ENCODE measurements at regions not wholly inside any gene's neighbourhood (a gene's known extent, or its start where the extent isn't known, plus 50 kb on each side); places are given as distances from the start of the nearest gene placed in this dataset.

DNA sequence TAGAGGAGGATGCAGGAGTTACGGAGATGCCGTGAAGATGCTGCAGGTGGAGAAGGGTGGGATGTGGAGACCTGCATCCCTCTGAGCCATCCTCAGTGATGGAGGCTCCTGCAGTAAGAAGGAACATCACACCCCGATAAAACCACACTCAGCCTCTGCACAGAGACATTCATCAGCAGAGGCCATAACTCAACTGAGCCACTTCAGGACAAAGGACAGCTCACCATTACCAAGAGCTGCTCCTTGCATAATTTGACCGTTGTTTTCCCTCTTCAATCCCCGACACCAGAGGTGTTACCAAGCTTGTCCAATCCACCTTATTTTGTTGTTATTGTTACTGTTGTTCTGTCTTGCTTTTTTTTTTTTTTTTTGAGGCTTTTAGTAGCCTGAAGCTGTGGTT, 543.9 kb downstream of the AJAP1 start:
- H2BK12ac ChIP-seq (ENCODE audit: low read length) = no peak overlapping the region
- no peak overlapping the region for H3K18ac ChIP-seq (ENCODE audit: low read length)
- no peak for DNase-seq (ENCODE audit: low spot score)
- no peak overlapping the region for H2AK5ac ChIP-seq (ENCODE audit: low read depth, low read length)
- no peaks in the 10 kb centered on the region for H3K36me3 ChIP-seq (replicated peaks in 1 of 2; ENCODE audit: control insufficient read depth in 2 of 2, insufficient read depth in 2 of 2, low read length in 2 of 2)
- no peaks in the 10 kb centered on the region for H3K27me3 ChIP-seq (ENCODE audit: control insufficient read depth in 3 of 3, insufficient read depth in 3 of 3, low read depth in 1 of 3, low read length in 3 of 3)
- H4K91ac ChIP-seq (ENCODE audit: low read depth, low read length, poor library complexity) = no peak overlapping the region
- H3K4me3 ChIP-seq (ENCODE audit: low read length in 2 of 2) = no peak overlapping the region
- H3K14ac ChIP-seq (ENCODE audit: low read length) = no peak overlapping the region
- peaks cover 0 to 1% of the 10 kb centered on the region in 2 donors for H3K4me1 ChIP-seq (ENCODE audit: control insufficient read depth in 2 of 2, insufficient read depth in 1 of 2, low read depth in 1 of 2, low read length in 2 of 2)
- WGBS, 2 donors (ENCODE audit: extremely low coverage in 2 of 2, insufficient read length in 2 of 2, insufficient replicate concordance in 1 of 2) = no CpG with 5 or more reads among the region's 5 CpGs
- no peak overlapping the region for H3K4me2 ChIP-seq (ENCODE audit: insufficient read depth, low read length, poor library complexity, severe bottlenecking)
- H2BK5ac ChIP-seq (ENCODE audit: low read length) = no peak overlapping the region
- H3K9ac ChIP-seq (ENCODE audit: low read depth, low read length, poor library complexity) = no peak overlapping the region
- no peak overlapping the region for H3K27ac ChIP-seq (replicated peaks; ENCODE audit: low read length)
- H3K9me3 ChIP-seq (replicated peaks in 1 of 2; ENCODE audit: control insufficient read depth in 2 of 2, insufficient read depth in 1 of 2, low read depth in 1 of 2, low read length in 2 of 2) = no peaks in the 10 kb centered on the region
- no peak overlapping the region for H2BK15ac ChIP-seq (ENCODE audit: low read length)
- H2AFZ ChIP-seq (ENCODE audit: low read length) = no peak overlapping the region
- H3K23ac ChIP-seq (ENCODE audit: low read depth, low read length, poor library complexity) = no peak overlapping the region
- no peak overlapping the region for H2BK120ac ChIP-seq (ENCODE audit: low read depth, low read length)
- H3K4ac ChIP-seq (ENCODE audit: low read length) = no peak overlapping the region
- no peak overlapping the region for H4K8ac ChIP-seq (ENCODE audit: low read depth, low read length)
- no peaks in the 10 kb centered on the region for H3K79me1 ChIP-seq (ENCODE audit: low read depth, low read length)

GRCh38 chr1:5191470-5191869, 537.1 kb downstream of the AJAP1 start:
- H3K36me3 ChIP-seq (replicated peaks in 1 of 2; ENCODE audit: control insufficient read depth in 2 of 2, insufficient read depth in 2 of 2, low read length in 2 of 2) = no peaks in the 10 kb centered on the region
- H3K23ac ChIP-seq (ENCODE audit: low read depth, low read length, poor library complexity) = no peak overlapping the region
- no peak overlapping the region for H3K9ac ChIP-seq (ENCODE audit: low read depth, low read length, poor library complexity)
- DNase-seq (ENCODE audit: low spot score) = no peak
- no peak overlapping the region for H3K18ac ChIP-seq (ENCODE audit: low read length)
- no CpG with 5 or more reads among the region's 6 CpGs for WGBS, 2 donors (ENCODE audit: extremely low coverage in 2 of 2, insufficient read length in 2 of 2, insufficient replicate concordance in 1 of 2)
- no peak overlapping the region for H2BK12ac ChIP-seq (ENCODE audit: low read length)
- H2BK5ac ChIP-seq (ENCODE audit: low read length) = no peak overlapping the region
- H3K27ac ChIP-seq (replicated peaks; ENCODE audit: low read length) = no peak overlapping the region
- H2BK15ac ChIP-seq (ENCODE audit: low read length) = no peak overlapping the region
- no peak overlapping the region for H4K8ac ChIP-seq (ENCODE audit: low read depth, low read length)
- H3K27me3 ChIP-seq (ENCODE audit: control insufficient read depth in 3 of 3, insufficient read depth in 3 of 3, low read depth in 1 of 3, low read length in 3 of 3) = no peaks in the 10 kb centered on the region
- H3K14ac ChIP-seq (ENCODE audit: low read length) = no peak overlapping the region
- no peak overlapping the region for H3K4me3 ChIP-seq (ENCODE audit: low read length in 2 of 2)
- no peak overlapping the region for H3K4ac ChIP-seq (ENCODE audit: low read length)
- no peak overlapping the region for H2AFZ ChIP-seq (ENCODE audit: low read length)
- H4K91ac ChIP-seq (ENCODE audit: low read depth, low read length, poor library complexity) = no peak overlapping the region
- H3K79me1 ChIP-seq (ENCODE audit: low read depth, low read length) = no peaks in the 10 kb centered on the region
- no peak overlapping the region for H2BK120ac ChIP-seq (ENCODE audit: low read depth, low read length)
- H2AK5ac ChIP-seq (ENCODE audit: low read depth, low read length) = no peak overlapping the region
- H3K4me2 ChIP-seq (ENCODE audit: insufficient read depth, low read length, poor library complexity, severe bottlenecking) = no peak overlapping the region
- H3K4me1 ChIP-seq (ENCODE audit: control insufficient read depth in 2 of 2, insufficient read depth in 1 of 2, low read depth in 1 of 2, low read length in 2 of 2) = peaks cover 0 to 6% of the 10 kb centered on the region in 2 donors
- no peaks in the 10 kb centered on the region for H3K9me3 ChIP-seq (replicated peaks in 1 of 2; ENCODE audit: control insufficient read depth in 2 of 2, insufficient read depth in 1 of 2, low read depth in 1 of 2, low read length in 2 of 2)

GRCh38 chr1:5189384-5189783, 535.0 kb downstream of the AJAP1 start:
- H3K14ac ChIP-seq (ENCODE audit: low read length) = no peak overlapping the region
- H3K36me3 ChIP-seq (replicated peaks in 1 of 2; ENCODE audit: control insufficient read depth in 2 of 2, insufficient read depth in 2 of 2, low read length in 2 of 2) = no peaks in the 10 kb centered on the region
- no peak for DNase-seq (ENCODE audit: low spot score)
- H2AK5ac ChIP-seq (ENCODE audit: low read depth, low read length) = no peak overlapping the region
- H3K18ac ChIP-seq (ENCODE audit: low read length) = no peak overlapping the region
- H3K79me1 ChIP-seq (ENCODE audit: low read depth, low read length) = no peaks in the 10 kb centered on the region
- no peak overlapping the region for H2BK120ac ChIP-seq (ENCODE audit: low read depth, low read length)
- H2BK15ac ChIP-seq (ENCODE audit: low read length) = no peak overlapping the region
- H2BK5ac ChIP-seq (ENCODE audit: low read length) = no peak overlapping the region
- H3K27me3 ChIP-seq (ENCODE audit: control insufficient read depth in 3 of 3, insufficient read depth in 3 of 3, low read depth in 1 of 3, low read length in 3 of 3) = no peaks in the 10 kb centered on the region
- H2AFZ ChIP-seq (ENCODE audit: low read length) = no peak overlapping the region
- H3K4me3 ChIP-seq (ENCODE audit: low read length in 2 of 2) = no peak overlapping the region
- no CpG with 5 or more reads among the region's 4 CpGs for WGBS, 2 donors (ENCODE audit: extremely low coverage in 2 of 2, insufficient read length in 2 of 2, insufficient replicate concordance in 1 of 2)
- no peak overlapping the region for H4K8ac ChIP-seq (ENCODE audit: low read depth, low read length)
- no peaks in the 10 kb centered on the region for H3K9me3 ChIP-seq (replicated peaks in 1 of 2; ENCODE audit: control insufficient read depth in 2 of 2, insufficient read depth in 1 of 2, low read depth in 1 of 2, low read length in 2 of 2)
- no peak overlapping the region for H3K23ac ChIP-seq (ENCODE audit: low read depth, low read length, poor library complexity)
- H3K4ac ChIP-seq (ENCODE audit: low read length) = no peak overlapping the region
- no peak overlapping the region for H4K91ac ChIP-seq (ENCODE audit: low read depth, low read length, poor library complexity)
- H3K9ac ChIP-seq (ENCODE audit: low read depth, low read length, poor library complexity) = no peak overlapping the region
- no peak overlapping the region for H3K4me2 ChIP-seq (ENCODE audit: insufficient read depth, low read length, poor library complexity, severe bottlenecking)
- no peak overlapping the region for H3K27ac ChIP-seq (replicated peaks; ENCODE audit: low read length)
- H3K4me1 ChIP-seq (ENCODE audit: control insufficient read depth in 2 of 2, insufficient read depth in 1 of 2, low read depth in 1 of 2, low read length in 2 of 2) = peaks cover 0 to 6% of the 10 kb centered on the region in 2 donors
- no peak overlapping the region for H2BK12ac ChIP-seq (ENCODE audit: low read length)

DNA sequence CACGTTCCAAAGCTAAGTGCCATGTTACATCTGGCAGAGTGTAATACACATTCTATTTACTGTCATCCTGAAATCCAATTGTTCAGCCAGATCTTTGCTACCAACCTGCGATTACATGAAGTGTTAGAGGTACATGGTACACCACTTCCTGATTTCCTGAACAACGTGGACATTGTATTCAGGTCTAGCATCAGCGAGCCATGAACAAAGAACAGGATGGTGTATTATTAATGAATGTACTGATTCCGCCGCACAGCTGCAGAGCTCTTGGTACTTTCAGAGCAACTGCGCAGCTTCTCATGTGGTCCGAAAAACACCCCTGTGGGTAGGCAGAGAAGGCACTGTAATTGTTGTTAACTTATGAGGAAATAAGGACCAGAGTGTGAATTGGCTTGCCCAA, 511.4 kb downstream of the AJAP1 start:
- no peak overlapping the region for H4K8ac ChIP-seq (ENCODE audit: low read depth, low read length)
- no peak overlapping the region for H2BK5ac ChIP-seq (ENCODE audit: low read length)
- WGBS, 2 donors (ENCODE audit: extremely low coverage in 2 of 2, insufficient read length in 2 of 2, insufficient replicate concordance in 1 of 2) = no CpG with 5 or more reads among the region's 8 CpGs

More for the DNA sequence above, 511.4 kb downstream of the AJAP1 start:
- no peak overlapping the region for H2AK5ac ChIP-seq (ENCODE audit: low read depth, low read length)
- no peaks in the 10 kb centered on the region for H3K9me3 ChIP-seq (replicated peaks in 1 of 2; ENCODE audit: control insufficient read depth in 2 of 2, insufficient read depth in 1 of 2, low read depth in 1 of 2, low read length in 2 of 2)
- no peak overlapping the region for H3K18ac ChIP-seq (ENCODE audit: low read length)
- H2BK120ac ChIP-seq (ENCODE audit: low read depth, low read length) = no peak overlapping the region
- peaks cover 0 to 2% of the 10 kb centered on the region in 2 donors for H3K4me1 ChIP-seq (ENCODE audit: control insufficient read depth in 2 of 2, insufficient read depth in 1 of 2, low read depth in 1 of 2, low read length in 2 of 2)
- no peak overlapping the region for H2AFZ ChIP-seq (ENCODE audit: low read length)
- no peak overlapping the region for H3K23ac ChIP-seq (ENCODE audit: low read depth, low read length, poor library complexity)
- H2BK12ac ChIP-seq (ENCODE audit: low read length) = no peak overlapping the region
- no peak overlapping the region for H3K9ac ChIP-seq (ENCODE audit: low read depth, low read length, poor library complexity)
- H3K36me3 ChIP-seq (replicated peaks in 1 of 2; ENCODE audit: control insufficient read depth in 2 of 2, insufficient read depth in 2 of 2, low read length in 2 of 2) = no peaks in the 10 kb centered on the region
- no peaks in the 10 kb centered on the region for H3K79me1 ChIP-seq (ENCODE audit: low read depth, low read length)
- H3K27ac ChIP-seq (replicated peaks; ENCODE audit: low read length) = no peak overlapping the region
- no peak overlapping the region for H3K14ac ChIP-seq (ENCODE audit: low read length)
- H2BK15ac ChIP-seq (ENCODE audit: low read length) = no peak overlapping the region
- H4K91ac ChIP-seq (ENCODE audit: low read depth, low read length, poor library complexity) = no peak overlapping the region
- no peak overlapping the region for H3K4me2 ChIP-seq (ENCODE audit: insufficient read depth, low read length, poor library complexity, severe bottlenecking)
- no peak overlapping the region for H3K4me3 ChIP-seq (ENCODE audit: low read length in 2 of 2)
- no peaks in the 10 kb centered on the region for H3K27me3 ChIP-seq (ENCODE audit: control insufficient read depth in 3 of 3, insufficient read depth in 3 of 3, low read depth in 1 of 3, low read length in 3 of 3)
- no peak for DNase-seq (ENCODE audit: low spot score)
- H3K4ac ChIP-seq (ENCODE audit: low read length) = no peak overlapping the region
